HPDE6-E6E7 (cell line): ENCODE measurements at regions not wholly inside any gene's neighbourhood (a gene's known extent, or its start where the extent isn't known, plus 50 kb on each side); places are given as distances from the start of the nearest gene placed in this dataset.
A peak's percentile ranks its signal among the peaks of the same experiment; 100 is the strongest.

ENCODE experiments used
- DNase-seq: peaks from one replicate; pipeline ENCODE4 v3.0.0; 2011; ENCODE audit warnings: missing footprints; ENCODE audit errors: extremely low spot score

GRCh38 chr1:94734963-94735901 lies 84.9 kb upstream of the SLC44A3 start:
- no peak for DNase-seq

- DNase-seq: no peak
These were observed 88.3 kb upstream of the SLC44A3 start for GRCh38 chr1:94731891-94732290.

- no peak for DNase-seq
These were observed 89.7 kb upstream of the SLC44A3 start for GRCh38 chr1:94730450-94730849.

DNA sequence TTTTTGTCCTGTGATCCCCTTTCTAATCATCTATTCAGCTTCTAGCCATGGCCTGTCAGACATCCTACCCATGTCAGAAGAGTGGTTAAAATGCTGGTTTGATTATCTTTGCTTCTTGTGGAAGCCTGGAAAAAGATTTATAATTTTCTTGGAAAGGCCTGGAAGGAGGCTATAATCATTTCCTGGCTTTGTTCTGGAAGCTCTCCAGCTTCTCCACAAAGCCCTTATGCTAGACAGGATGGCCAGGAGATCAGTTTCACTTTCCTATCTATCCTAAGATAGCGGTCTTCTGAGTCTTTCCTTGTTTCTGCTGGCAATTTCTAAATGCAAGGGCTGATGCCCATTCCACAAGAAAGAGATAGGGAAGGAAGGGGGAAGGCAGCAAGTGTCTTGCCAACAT lies 90.9 kb upstream of the SLC44A3 start:
- no peak for DNase-seq

DNA sequence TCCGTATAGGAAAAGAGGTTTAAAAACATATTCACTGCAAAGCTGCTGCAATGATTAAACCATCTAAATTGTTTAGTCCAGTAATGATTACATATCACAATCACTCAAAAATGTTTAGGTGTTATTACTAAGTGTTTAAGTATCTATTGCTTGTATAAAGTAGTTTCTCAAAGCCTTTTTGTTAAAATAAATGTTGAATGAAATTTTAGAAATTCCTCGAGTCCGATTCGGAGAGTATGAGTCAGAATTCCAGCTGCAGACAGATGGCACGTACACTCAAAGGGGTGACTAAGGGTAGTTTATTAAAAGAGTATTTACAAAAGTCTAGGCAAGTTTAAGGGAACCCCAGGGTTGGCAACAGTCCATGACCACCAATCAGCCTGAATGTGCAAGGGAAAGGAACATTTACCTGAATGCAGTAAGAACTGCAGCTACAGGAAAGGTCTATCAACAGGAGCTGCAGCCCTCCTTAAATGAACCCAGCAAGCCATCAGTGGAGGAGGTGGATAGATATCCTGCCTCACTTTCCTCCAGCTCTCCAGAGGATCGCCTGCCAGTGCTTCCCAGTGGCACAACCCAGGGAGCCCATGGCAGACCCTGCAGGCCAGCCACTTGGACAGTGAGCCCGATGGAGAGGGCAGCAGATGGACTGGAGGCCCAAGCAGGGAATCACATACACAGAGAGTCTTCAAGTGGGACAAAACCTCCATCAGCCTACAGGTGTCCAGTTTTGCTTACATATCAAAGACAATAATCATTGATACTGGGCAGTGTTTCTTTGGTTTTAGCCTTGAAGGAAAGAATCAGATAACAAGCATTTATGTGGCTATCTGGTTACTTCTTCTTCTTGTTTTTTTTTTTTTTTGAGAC lies 92.1 kb upstream of the SLC44A3 start:
- peak; percentile 71 for DNase-seq

DNA sequence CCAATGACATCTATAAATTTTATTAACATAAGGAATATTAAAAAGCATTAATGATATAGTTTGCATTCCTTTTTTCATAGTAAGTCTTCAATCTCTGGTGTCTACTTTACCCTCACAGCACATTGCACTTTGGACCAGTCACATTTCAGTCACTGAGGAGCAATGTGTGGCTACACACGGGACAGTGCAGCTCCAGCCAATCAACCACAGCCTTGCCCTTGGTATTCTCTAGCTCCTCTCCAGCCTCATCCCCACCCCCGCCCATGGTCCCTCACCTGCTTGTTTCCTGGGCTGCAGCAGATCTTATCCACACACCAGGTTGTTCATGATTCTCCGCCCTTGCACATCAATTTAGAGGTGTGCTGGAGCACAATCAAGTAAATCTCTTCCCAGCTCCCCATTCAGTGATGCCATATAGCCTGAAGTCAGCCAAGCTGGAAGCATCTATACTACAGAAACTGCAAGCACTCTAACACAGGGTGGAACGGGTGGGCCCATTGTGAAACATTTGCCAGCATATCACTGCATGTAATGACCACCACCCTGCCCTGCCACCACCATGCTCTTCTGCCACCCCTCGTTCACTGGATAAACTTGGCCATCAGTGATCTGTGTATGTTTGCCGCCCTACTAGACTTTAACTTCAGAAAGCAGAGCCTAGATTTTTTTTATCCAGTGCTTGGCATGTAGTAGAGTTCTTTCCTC lies 93.0 kb upstream of the SLC44A3 start:
- DNase-seq: no peak

GRCh38 chr1:94725566-94725965 lies 94.6 kb upstream of the SLC44A3 start:
- DNase-seq: no peak

GRCh38 chr1:94723894-94724293 lies 96.3 kb upstream of the SLC44A3 start:
- DNase-seq: no peak

DNA sequence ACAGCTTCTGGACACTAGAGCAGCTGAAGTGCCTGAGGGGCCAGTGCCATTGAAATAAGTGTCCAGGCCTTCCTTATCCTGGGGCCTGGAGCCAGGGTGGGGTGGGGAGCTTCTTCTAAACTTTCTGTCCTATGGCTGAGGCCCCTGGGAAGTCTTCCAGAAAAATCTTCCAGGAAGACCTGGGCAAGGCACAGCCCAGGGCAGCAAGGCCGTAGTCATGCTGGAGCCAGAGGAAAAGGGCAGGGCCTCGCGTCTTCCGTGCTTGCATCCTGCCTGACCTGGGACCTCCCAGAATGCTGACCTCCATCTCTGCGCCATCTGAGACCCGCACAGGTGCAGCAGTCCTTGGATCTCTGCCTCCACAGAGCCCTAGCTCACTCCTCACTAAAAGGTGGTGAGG lies 96.7 kb upstream of the SLC44A3 start:
- no peak for DNase-seq

- no peak for DNase-seq
These were observed 98.0 kb upstream of the SLC44A3 start for GRCh38 chr1:94722181-94722580.

DNA sequence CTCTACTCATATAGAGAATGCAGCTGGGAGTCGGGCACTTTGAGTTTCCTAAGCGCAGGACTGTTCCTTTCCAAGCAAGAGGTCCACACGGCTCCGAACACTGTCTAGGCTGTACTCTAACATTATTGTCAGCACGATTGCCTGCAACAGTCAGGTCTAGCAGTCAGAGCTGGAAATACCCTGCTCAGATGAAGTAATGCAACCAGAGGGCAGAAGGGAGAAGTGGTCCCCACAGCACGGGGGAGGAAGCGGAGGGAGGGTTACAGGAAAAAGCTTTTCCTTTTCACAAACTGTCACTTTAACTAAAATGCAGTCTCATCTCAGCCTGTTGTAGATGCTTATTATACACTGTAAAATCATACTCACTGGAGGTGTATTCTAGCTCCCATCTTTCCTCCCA lies 98.9 kb upstream of the SLC44A3 start:
- no peak for DNase-seq

DNA sequence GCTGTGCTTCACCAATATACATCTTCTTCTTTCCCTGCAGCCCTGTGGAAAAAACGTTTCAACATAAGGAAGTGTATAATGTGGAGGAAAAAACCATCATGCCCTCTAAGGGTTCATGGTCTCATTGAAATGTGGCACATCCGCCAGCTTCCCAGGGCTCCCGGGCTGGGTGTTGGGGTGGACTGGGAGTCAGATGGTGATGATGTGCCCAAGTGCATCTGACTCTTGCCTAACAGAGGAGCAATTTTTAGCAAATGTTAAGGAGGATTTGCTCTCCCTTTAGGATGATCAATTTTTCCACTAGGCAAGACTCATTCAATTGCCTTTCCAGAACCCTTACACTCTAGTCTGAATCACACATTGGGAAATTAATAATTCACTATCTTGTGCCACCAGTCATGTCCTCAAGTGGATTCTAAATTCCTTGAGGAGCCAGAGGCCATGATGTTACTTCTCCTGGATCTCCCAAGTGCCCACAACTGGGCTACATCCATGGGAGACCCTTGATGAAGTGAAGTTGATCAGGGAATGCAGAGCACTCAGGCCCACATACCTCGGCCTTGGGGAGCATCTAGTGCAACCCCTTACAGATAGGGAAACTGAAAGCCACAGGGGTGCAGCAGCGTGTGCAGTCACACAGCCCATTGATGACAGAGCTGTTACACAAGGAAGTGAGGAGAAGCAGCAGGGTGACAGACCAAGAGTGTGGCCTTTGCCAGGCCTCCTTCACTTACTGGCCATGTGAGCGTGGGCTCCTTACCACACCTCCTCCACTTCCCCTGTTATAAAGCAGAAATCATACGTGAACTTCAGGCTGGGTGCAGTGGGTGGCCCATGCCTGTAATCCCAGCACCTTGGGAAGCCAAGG lies 100.0 kb upstream of the SLC44A3 start:
- DNase-seq: no peak

- DNase-seq: no peak
These were observed 103.2 kb upstream of the SLC44A3 start for GRCh38 chr1:94716965-94717364.

GRCh38 chr1:94715321-94715720 lies 104.8 kb upstream of the SLC44A3 start:
- DNase-seq: no peak

- DNase-seq: no peak
These were observed 105.6 kb upstream of the SLC44A3 start for GRCh38 chr1:94714552-94714951.

DNA sequence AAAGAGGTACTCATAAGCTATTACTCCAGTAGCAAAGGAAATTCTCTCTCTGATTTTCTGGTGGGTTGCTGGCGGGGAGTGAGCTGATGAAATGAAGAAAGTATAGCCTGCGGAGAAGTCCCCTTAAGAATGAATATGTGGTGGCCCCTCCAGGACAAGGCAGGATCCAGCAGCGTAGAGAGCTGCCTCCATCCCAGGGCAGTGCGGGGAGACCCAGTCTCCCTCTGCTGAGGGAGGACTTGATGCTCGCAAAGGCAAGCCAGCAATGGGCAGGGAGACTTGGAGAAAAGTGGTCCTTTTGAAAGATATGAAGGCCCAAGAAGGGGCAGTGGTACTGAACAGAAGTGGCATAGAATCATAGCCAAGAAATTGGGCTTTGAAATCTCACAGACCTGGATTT lies 106.0 kb upstream of the SLC44A3 start:
- no peak for DNase-seq

GRCh38 chr1:94713472-94714141 lies 106.5 kb upstream of the SLC44A3 start:
- DNase-seq: peak; percentile 96

DNA sequence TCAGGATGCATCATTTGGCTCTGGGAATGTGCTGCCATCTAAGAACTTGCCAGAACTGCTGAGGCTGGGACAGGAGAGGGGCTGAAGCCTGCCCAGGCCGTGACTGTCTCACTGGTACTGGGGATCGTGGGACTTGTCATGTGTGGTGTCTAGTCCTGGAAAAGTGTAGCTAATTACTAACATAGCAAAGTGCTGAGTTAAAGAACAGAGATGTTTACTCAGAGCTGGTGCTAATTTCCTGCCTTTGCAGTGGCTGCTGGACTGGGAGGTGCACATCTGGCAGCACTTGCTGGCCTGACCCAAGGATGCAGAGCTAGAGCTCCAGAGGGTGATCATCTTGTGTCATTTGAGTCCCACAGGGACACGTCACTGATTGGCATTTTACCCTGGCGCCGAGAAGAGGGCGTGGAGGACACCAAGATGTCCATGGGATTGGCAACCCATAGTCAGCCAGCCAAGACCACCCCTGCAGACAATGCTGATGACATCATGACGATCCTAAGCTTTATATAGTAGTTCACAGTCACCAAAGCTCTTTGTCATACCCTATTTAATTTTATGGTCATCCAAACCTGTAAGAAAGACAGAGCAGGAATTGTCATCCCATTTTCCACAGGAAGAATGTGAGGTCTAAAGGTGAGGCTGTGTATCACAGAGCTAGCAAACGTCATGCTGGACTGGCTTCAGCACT lies 110.1 kb upstream of the SLC44A3 start:
- DNase-seq: no peak

- no peak for DNase-seq
These were observed 111.3 kb upstream of the SLC44A3 start for GRCh38 chr1:94708811-94709210.

DNA sequence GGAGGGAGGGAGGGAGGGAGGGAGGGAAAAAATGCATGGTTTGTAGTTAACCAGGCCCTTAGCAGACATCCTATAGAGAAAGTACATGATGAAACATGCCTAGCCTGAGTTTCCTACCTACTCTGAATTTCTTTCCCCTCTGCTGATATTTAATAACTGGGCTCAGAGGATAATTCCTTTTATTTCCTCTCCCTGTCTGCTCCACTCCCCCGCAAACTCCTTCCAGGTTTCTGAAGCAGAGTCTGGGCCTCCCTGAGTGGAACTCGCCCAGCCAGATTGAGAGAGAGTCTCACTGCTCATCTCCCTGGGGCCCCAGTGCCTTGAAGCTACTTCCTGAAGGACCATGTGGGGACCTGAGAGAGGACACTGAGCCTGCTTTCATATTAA lies 111.9 kb upstream of the SLC44A3 start:
- DNase-seq: no peak
